ENCODE measurements at regions not wholly inside any gene's neighbourhood (a gene's known extent, or its start where the extent isn't known, plus 50 kb on each side); places are given as distances from the start of the nearest gene placed in this dataset.

DNA sequence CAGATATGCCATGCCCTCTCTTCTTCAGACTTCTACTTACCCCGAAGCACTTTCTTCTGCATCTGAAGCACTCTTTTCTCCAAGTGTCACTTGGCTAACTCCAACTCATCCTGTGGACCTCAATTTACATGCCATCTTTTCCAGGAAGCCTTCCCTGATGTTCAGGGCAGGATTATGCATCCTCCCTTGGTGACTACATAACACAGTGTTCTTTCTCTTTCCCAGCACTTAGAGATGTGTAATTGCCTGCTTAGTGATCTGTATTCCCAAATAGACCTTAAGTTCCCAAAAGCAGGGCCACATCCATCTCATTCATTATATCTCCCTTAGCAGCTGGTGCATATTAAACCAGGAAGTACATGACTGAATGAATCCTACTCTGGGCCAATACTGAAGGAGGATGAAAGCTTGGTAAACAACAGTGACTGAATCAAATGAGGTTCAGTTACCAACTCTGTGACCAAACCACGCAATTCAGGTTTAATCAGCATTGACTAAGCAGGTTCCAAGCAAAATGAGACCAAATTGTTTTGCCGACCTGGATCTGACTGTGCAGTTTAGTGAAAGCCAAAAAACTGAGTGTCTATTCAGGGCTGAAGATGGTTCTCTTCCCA, 121.4 kb upstream of the TCF21 start:
- H3K27ac ChIP-seq (ENCODE audit: insufficient read depth, low read length) = no peak overlapping the region
- peak; percentile 63 for DNase-seq
- peak overlapping the region; percentile 65 for H2BK5ac ChIP-seq (ENCODE audit: low read depth, low read length, poor library complexity, severe bottlenecking)
- H2BK120ac ChIP-seq (ENCODE audit: low read depth, low read length) = peak overlapping the region; percentile 80; the same call in 1 of the 2 replicates
- ChIA-PET CTCF (no interaction called here), POLR2A (ENCODE audit: unreplicated experiment) (no interaction called here)
- dilution Hi-C loops (cut with HindIII; ENCODE audit: low sequenced_read_pairs, unreplicated experiment) = no loop called here
- H4K20me1 ChIP-seq (ENCODE audit: insufficient read depth, low read length) = no peaks in the 10 kb centered on the region
- peak overlapping the region; percentile 54 for H2BK20ac ChIP-seq (ENCODE audit: low read depth, low read length)
- peak overlapping the region; percentile 88 for H3K14ac ChIP-seq (replicated peaks; ENCODE audit: low read depth, low read length)
- BruUV-seq (replicated peaks) = no TSS peak
- 80% methylated on average over 1 of the region's 3 CpGs; no CpG with 5 or more reads in 1 of the 2 experiments for WGBS, 2 experiments (ENCODE audit: extremely low coverage in 2 of 2, insufficient read length in 1 of 2)
- no peak overlapping the region for H3K4me3 ChIP-seq (ENCODE audit: insufficient read depth, low read depth, low read length)
- no peaks in the 10 kb centered on the region for H3K9me3 ChIP-seq (ENCODE audit: control insufficient read depth, insufficient read depth, low read length)
- peaks cover 10% of the 10 kb centered on the region for H3K9me1 ChIP-seq (ENCODE audit: insufficient read depth, low read length)
- no peaks in the 10 kb centered on the region for H3K79me1 ChIP-seq (ENCODE audit: low read depth in 1 of 2, low read length in 2 of 2)
- TF ChIP-seq MXI1 (IDR thresholded peaks at IDR 0.05; ENCODE audit: borderline replicate concordance, low read depth, low read length) (no peak), CEBPB (IDR thresholded peaks at IDR 0.05; ENCODE audit: low read depth, low read length) (no peak), CHD1 (IDR thresholded peaks at IDR 0.05; ENCODE audit: low read depth, low read length) (no peak), MAFK (IDR thresholded peaks at IDR 0.05; ENCODE audit: low read depth, low read length) (0 out of 2 replicates have a peak, but pooled peaks have one; percentile 36), MAZ (IDR thresholded peaks at IDR 0.05; ENCODE audit: borderline replicate concordance, low read depth, low read length) (no peak), RCOR1 (IDR thresholded peaks at IDR 0.05; ENCODE audit: insufficient replicate concordance, low read length) (no peak)
- H3K27me3 ChIP-seq (ENCODE audit: control insufficient read depth, insufficient read depth, low read length) = no peaks in the 10 kb centered on the region
- no peaks in the 10 kb centered on the region for H3K36me3 ChIP-seq (ENCODE audit: control insufficient read depth, insufficient read depth, low read length)
- H4K91ac ChIP-seq (ENCODE audit: insufficient read depth, low read depth, low read length) = peak overlapping the region; percentile 2
- peak overlapping the region; percentile 15; the same call in 1 of the 2 replicates for H3K23ac ChIP-seq (ENCODE audit: low read depth, low read length)
- no peak for ATAC-seq (ENCODE audit: low read depth)
- no peak overlapping the region for H3K4me2 ChIP-seq (ENCODE audit: low read depth, low read length)
- H3K9ac ChIP-seq (ENCODE audit: low read depth, low read length) = no peak overlapping the region
- H3K56ac ChIP-seq (ENCODE audit: extremely low read depth, insufficient read depth, low read length) = no peak overlapping the region
- H2AK5ac ChIP-seq (ENCODE audit: low read depth, low read length) = peak overlapping the region; percentile 26; the same call in 1 of the 2 replicates
- intact Hi-C loops (cut with micrococcal nuclease) = loop anchor here (10.0 kb wide), 1 partner anchor 127 kb away; no protein-coding TSS in a partner anchor
- H3K18ac ChIP-seq (ENCODE audit: low read depth, low read length) = peak overlapping the region; percentile 84; the same call in 1 of the 2 replicates
- no peak overlapping the region for H2AFZ ChIP-seq (replicated peaks; ENCODE audit: low read length, poor library complexity)
- in situ Hi-C loops (cut with MboI; ENCODE audit: low sequenced_read_pairs) = no loop called here
- H4K8ac ChIP-seq (ENCODE audit: low read depth in 2 of 2, low read length in 2 of 2) = peak overlapping the region; percentile 2 to 62; a peak in 3 of 4 replicates
- peak overlapping the region; percentile 95; the same call in 1 of the 3 replicates for H2BK15ac ChIP-seq (ENCODE audit: low read depth, low read length)
- H3K4ac ChIP-seq (ENCODE audit: low read depth, low read length) = peak overlapping the region; percentile 45; the same call in 1 of the 2 replicates
- peaks cover 17% of the 10 kb centered on the region for H3K4me1 ChIP-seq (ENCODE audit: control insufficient read depth, insufficient read depth, low read length)
- H2AK9ac ChIP-seq (replicated peaks; ENCODE audit: low read depth, low read length, poor library complexity) = no peak overlapping the region
- H4K5ac ChIP-seq (ENCODE audit: low read depth, low read length) = peak overlapping the region; percentile 87

Data from IMR-90 (cell line).